A172 (cell line): ENCODE measurements at regions not wholly inside any gene's neighbourhood (a gene's known extent, or its start where the extent isn't known, plus 50 kb on each side); places are given as distances from the start of the nearest gene placed in this dataset.

Source experiments
- DNase-seq: peaks from one replicate; pipeline ENCODE4 v3.0.0-alpha.2; 2015; ENCODE audit warnings: low spot score

DNA sequence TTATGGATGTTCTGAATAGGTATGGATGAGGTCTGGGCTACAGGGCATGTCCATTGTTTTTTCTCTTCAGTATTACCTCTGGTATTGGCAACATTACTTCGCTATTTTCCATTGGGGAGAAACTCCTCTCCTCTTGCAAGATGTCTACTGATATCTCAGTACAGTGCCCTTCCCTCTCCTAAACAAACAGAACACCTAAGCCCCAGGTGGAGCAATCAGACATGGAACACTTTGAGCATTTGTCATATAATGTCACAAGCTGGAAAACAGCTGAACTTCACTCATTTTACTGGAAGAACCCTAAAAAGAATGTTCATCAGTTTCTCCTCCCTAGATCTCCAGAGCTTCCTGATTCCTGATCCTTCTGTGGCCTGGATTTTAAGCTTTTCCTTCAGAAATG, 339.8 kb downstream of the FRK start:
- no peak for DNase-seq

GRCh38 chr6:115717472-115717871, 343.2 kb downstream of the FRK start:
- no peak for DNase-seq

GRCh38 chr6:115717062-115717461, 343.6 kb downstream of the FRK start:
- no peak for DNase-seq

- DNase-seq: no peak
Observed at GRCh38 chr6:115712291-115712961, 348.3 kb downstream of the FRK start.

GRCh38 chr6:115708850-115709249, 351.8 kb downstream of the FRK start:
- DNase-seq: no peak

- no peak for DNase-seq
Observed at GRCh38 chr6:115706981-115707380, 353.7 kb downstream of the FRK start.

DNA sequence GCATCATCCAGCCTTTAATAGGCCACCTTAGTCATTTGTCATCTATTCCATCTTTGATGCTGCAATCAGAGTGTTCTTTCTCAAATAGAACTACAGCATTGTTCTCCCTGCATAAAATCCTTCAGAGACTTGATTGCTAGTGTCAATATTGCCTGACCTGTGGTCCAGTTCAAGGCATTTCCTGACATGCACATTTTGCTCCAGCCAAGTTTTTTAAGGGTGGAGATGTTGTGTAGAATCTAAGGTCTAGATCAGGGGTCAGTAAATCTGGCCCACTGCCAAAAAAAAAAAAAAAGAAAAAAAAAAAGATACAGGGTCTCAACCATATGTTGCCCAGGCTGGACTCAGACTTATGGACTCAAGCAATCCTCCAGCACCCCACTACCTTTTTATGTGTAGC, 354.4 kb downstream of the FRK start:
- DNase-seq: no peak

- DNase-seq: no peak
Observed at GRCh38 chr6:115704028-115704427, 356.7 kb downstream of the FRK start.

GRCh38 chr6:115691433-115691832, 369.3 kb downstream of the FRK start:
- DNase-seq: no peak

DNA sequence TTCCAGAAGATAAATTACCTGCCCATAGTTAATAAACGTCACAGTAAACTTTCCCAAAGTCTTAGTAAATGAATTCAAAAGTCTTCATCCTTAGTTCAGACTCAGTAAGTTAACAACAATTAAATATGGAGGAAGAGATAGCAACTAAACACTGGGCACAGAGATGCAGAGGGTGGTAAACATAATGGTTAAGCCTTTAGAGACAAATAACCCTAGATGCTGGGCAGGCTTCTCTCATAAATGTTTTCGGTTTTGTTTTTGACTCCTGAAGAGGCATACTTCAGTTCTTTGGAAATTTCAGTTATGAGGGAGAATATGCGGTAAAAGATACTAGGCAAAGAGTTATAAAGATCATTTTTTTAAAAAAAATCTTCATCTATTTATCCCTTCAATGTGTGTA, 369.8 kb downstream of the FRK start:
- no peak for DNase-seq

GRCh38 chr6:115681978-115682775, 378.5 kb downstream of the FRK start:
- no peak for DNase-seq

DNA sequence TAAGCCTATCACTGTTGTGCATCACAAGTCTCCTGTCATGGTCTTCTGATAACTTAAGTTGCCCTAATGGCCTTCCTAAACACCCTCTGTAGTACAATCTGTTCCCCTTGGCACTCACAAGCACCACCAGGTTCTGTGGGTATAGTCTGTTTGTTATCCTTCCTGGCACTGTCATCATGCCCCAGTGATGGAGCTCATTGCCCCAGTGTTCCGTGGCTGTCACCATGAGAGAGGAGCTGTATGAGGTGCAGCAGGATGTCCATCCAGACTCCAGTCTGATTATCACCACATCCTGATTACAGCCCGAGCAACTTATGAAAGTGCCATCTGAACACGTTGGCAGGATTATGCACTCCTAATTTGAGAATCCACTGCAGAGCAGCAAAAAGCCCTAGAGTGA, 380.1 kb downstream of the FRK start:
- no peak for DNase-seq

DNA sequence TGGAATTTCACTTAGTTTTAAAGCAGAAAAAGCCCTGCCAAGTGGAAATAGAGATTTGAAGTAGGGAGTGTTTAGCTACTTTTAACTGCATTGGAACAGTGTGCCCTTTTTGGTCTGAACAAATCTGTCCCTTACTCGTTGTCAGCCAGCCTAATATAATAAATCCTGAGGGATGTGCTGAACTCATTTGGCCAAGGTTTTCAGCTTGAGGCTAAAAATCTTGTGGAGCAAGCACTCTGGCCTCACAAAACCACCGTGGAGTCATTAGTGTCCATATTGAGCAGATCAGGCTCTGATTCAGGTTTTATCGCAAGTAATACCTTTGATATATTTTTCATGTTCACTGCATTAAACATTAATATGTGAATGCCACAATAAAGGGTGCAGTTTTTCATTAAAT, 383.5 kb downstream of the FRK start:
- no peak for DNase-seq

GRCh38 chr6:115675443-115675842, 385.2 kb downstream of the FRK start:
- DNase-seq: no peak

GRCh38 chr6:115668781-115669180, 391.9 kb downstream of the FRK start:
- no peak for DNase-seq

DNA sequence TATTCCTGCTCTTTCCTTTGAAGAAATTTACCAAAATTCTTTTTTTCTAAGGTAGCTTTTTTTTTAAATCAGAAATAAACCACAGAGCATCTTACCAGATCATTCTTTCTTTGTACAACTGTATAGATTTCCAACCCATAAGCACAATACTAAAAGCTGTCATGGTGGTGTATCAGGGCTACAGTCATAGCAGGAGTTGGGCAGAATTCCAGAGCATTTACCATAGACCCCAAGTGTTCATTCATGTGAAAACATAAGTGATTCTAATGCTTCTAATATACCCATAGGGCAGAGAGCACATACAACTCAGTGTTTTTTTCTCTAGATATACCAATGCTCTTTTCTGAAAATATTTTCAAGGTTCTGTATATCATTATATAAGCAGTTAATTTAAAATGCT, 392.5 kb downstream of the FRK start:
- DNase-seq: no peak

GRCh38 chr6:115667478-115668026, 393.1 kb downstream of the FRK start:
- DNase-seq: no peak

GRCh38 chr6:115666997-115667396, 393.7 kb downstream of the FRK start:
- DNase-seq: no peak

GRCh38 chr6:115665310-115665709, 395.4 kb downstream of the FRK start:
- no peak for DNase-seq

- no peak for DNase-seq
Observed at GRCh38 chr6:115663681-115664080, 397.0 kb downstream of the FRK start.

DNA sequence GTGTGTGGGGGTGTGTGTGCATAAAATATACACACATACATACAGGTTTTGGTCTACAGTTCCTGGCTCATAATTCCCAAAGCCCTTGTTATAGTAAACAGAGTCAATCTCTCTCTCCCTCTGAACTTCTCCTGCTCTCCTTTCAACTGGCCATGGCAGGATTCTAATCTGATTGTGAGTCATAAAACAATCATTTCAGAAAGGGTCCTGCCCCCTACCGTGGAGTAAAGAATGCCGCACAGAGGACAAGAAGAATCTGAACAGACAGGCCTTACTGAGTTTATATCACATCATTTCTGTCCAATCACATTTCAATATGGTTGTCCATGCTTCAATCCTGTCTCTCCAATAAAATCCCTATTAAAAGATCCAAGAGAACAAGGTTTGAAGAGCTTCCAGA, 416.9 kb downstream of the FRK start:
- DNase-seq: peak; percentile 45

DNA sequence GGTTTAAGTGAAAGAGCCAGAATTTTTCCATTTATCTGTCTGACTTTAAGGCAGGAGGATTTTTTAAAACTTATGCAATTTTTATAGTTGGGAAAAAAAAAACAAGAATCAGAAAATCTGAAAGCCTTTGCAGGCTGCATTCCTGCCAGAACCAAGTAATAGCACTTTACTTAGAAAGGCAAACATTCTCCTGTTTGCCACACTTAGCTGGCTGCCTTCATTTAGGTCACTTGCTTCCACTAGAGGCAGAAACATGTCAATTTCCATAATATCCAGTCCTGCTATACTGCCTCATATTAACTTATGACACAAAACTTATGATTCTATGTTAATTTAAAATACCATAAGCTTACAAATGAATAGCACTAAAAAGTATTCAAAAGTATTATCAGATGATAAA, 425.8 kb downstream of the FRK start:
- DNase-seq: no peak

DNA sequence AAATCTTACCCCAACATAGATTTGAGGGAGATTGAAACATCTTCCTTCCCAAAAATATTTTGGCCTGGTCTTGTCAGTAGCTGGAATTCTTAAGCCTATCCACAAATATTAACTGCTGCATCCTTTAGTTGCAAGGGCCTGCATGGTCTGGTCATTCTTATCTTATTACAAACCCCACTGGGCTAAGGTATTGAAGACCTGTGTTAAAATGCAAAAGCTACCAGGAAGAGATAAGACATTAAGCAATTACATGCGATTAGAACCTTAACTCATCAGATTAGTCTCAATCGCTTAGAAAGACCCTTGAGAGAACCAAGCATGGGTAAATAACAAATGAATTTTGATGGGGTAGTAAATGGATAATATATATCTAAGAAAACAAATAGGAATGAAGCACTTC, 426.6 kb downstream of the FRK start:
- no peak for DNase-seq
